Gastroesophageal sphincter (tissue), 4 donors: ENCODE measurements at regions not wholly inside any gene's neighbourhood (a gene's known extent, or its start where the extent isn't known, plus 50 kb on each side); places are given as distances from the start of the nearest gene placed in this dataset.
A peak's percentile ranks its signal among the peaks of the same experiment; 100 is the strongest.

Experiments
- ATAC-seq: fragments of 150-250 bp; one replicate; pipeline ENCODE4 v1.9.1; 2016; ENCODE audit warnings: mild to moderate bottlenecking, moderate library complexity
- H3K27ac ChIP-seq, 4 donors: fragments of 200-600 bp; sonication (generic) in 3 of 4; 1 replicate in 3 of 4; 2 replicates in 1 of 4; pipeline ENCODE4 v1.5.1; 2016 to 2019
- H3K27me3 ChIP-seq: fragments of 200-600 bp; sonication (generic); one replicate; pipeline ENCODE4 v1.5.1; 2019
- H3K36me3 ChIP-seq, 2 donors: fragments of 200-600 bp; sonication (generic); one replicate each; pipeline ENCODE4 v1.5.1; 2019; ENCODE audit warnings: control low read depth in 1 of 2
- H3K4me1 ChIP-seq, 3 donors: fragments of 200-600 bp; sonication (generic); 1 replicate in 2 of 3; 2 replicates in 1 of 3; pipeline ENCODE4 v1.5.1; 2016 to 2019; ENCODE audit warnings: control low read depth in 2 of 3
- H3K4me3 ChIP-seq, 2 donors: fragments of 200-600 bp; sonication (generic); one replicate each; pipeline ENCODE4 v1.5.1; 2019; ENCODE audit warnings: mild to moderate bottlenecking in 1 of 2, moderate library complexity in 1 of 2
- H3K9me3 ChIP-seq, 3 donors: fragments of 200-600 bp; sonication (generic); one replicate each; pipeline ENCODE4 v1.5.1; 2017 to 2019; ENCODE audit warnings: control low read depth in 2 of 3
- EP300 ChIP-seq: sonication (generic); formaldehyde crosslinking; IDR thresholded peaks from one replicate; pipeline ENCODE4 v1.6.1; 2017; ENCODE audit warnings: antibody characterized with exemption, mild to moderate bottlenecking
- POLR2A ChIP-seq, 2 donors: fragments of 450-650 bp; IDR thresholded peaks; one replicate each; pipeline ENCODE4 v1.6.1; 2017; ENCODE audit warnings: antibody characterized with exemption in 2 of 2, mild to moderate bottlenecking in 2 of 2, moderate library complexity in 1 of 2
- POLR2AphosphoS5 ChIP-seq: sonication (generic); formaldehyde crosslinking; IDR thresholded peaks from one replicate; pipeline ENCODE4 v1.6.1; 2017; ENCODE audit warnings: antibody characterized with exemption
- WGBS, 2 donors: methylation state at CpG; one replicate each; pipeline ENCODE4 v1.1.5; 2018; ENCODE audit warnings: low coverage in 1 of 2; 5-methylcytosine and 5-hydroxymethylcytosine counted together
- TF ChIP-seq, protein P1 (sequence below), 4 experiments: fragments of 200-600 bp in 2 of 4; fragments of 450-650 bp in 2 of 4; sonication (generic) in 1 of 4; IDR thresholded peaks; one replicate each; pipeline ENCODE4 v1.5.1; 2017 to 2019; ENCODE audit warnings: antibody characterized with exemption in 4 of 4, mild to moderate bottlenecking in 2 of 4, moderate library complexity in 2 of 4

GRCh38 chr5:143914756-143915155, 102.8 kb downstream of the HMHB1 start:
- H3K36me3 ChIP-seq, result no peaks in the 10 kb centered on the region
- ATAC-seq, result no peak
- no peaks in the 10 kb centered on the region for H3K4me1 ChIP-seq
- no peaks in the 10 kb centered on the region for H3K27me3 ChIP-seq
- H3K27ac ChIP-seq, result no peak overlapping the region
- H3K4me3 ChIP-seq, result no peak overlapping the region
- TF ChIP-seq, protein P1, sequence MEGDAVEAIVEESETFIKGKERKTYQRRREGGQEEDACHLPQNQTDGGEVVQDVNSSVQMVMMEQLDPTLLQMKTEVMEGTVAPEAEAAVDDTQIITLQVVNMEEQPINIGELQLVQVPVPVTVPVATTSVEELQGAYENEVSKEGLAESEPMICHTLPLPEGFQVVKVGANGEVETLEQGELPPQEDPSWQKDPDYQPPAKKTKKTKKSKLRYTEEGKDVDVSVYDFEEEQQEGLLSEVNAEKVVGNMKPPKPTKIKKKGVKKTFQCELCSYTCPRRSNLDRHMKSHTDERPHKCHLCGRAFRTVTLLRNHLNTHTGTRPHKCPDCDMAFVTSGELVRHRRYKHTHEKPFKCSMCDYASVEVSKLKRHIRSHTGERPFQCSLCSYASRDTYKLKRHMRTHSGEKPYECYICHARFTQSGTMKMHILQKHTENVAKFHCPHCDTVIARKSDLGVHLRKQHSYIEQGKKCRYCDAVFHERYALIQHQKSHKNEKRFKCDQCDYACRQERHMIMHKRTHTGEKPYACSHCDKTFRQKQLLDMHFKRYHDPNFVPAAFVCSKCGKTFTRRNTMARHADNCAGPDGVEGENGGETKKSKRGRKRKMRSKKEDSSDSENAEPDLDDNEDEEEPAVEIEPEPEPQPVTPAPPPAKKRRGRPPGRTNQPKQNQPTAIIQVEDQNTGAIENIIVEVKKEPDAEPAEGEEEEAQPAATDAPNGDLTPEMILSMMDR (IDR thresholded peaks at IDR 0.05), result no peak
- H3K9me3 ChIP-seq, result no peaks in the 10 kb centered on the region
- WGBS, 2 donors, result 17 to 21% methylated on average over 1 of the region's 1 CpG

GRCh38 chr5:143916451-143916850, 104.5 kb downstream of the HMHB1 start:
- Histone ChIP-seq H3K4me3 (no peak overlapping the region), H3K4me1 (no peaks in the 10 kb centered on the region), H3K27ac (no peak overlapping the region), H3K9me3 (no peaks in the 10 kb centered on the region), H3K36me3 (no peaks in the 10 kb centered on the region), H3K27me3 (no peaks in the 10 kb centered on the region)
- no peak for ATAC-seq
- WGBS, 2 donors, result 79 to 92% methylated on average over 2 of the region's 2 CpGs
- TF ChIP-seq, protein P1 (IDR thresholded peaks at IDR 0.05), result no peak

DNA sequence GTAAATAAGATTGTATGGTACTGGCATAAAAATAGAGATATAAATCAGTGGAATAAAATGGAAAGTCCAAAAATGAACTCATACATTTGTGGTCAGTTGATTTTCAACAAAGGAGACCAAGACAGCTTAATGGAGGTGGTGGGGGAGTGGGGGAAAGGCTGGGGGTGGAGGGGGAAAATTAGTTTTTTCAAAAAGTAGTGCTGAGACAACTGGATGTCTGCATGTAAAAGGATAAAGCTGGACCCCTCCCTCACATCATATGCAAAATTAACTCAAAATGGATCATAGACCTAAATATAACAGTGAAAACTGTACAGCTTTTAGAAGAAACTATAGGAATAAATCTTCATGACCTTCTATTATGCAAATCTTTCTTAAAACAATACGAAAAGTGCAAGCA, 107.0 kb downstream of the HMHB1 start:
- TF ChIP-seq POLR2A (IDR thresholded peaks at IDR 0.05) (no peak), EP300 (no peak), POLR2AphosphoS5 (no peak)
- TF ChIP-seq, protein P1 (IDR thresholded peaks at IDR 0.05), result no peak
- no peaks in the 10 kb centered on the region for H3K9me3 ChIP-seq
- H3K4me3 ChIP-seq, result no peak overlapping the region
- 80 to 93% methylated on average over 1 of the region's 1 CpG for WGBS, 2 donors
- H3K27me3 ChIP-seq, result no peaks in the 10 kb centered on the region
- no peak for ATAC-seq
- H3K4me1 ChIP-seq, result no peaks in the 10 kb centered on the region
- H3K27ac ChIP-seq, result no peak overlapping the region
- no peaks in the 10 kb centered on the region for H3K36me3 ChIP-seq

- ATAC-seq, result no peak
- Histone ChIP-seq H3K4me3 (no peak overlapping the region), H3K9me3 (no peaks in the 10 kb centered on the region), H3K27me3 (no peaks in the 10 kb centered on the region), H3K27ac (no peak overlapping the region), H3K4me1 (no peaks in the 10 kb centered on the region), H3K36me3 (no peaks in the 10 kb centered on the region)
- WGBS, 2 donors, result 80 to 100% methylated on average over 1 of the region's 1 CpG
- TF ChIP-seq POLR2AphosphoS5, result no peak
- no peak for TF ChIP-seq EP300
- TF ChIP-seq, protein P1 (IDR thresholded peaks at IDR 0.05), result no peak
- TF ChIP-seq POLR2A (IDR thresholded peaks at IDR 0.05), result no peak
Measured at GRCh38 chr5:143920772-143921171, 108.8 kb downstream of the HMHB1 start.

- Histone ChIP-seq H3K4me3 (no peak overlapping the region), H3K36me3 (no peaks in the 10 kb centered on the region), H3K4me1 (no peaks in the 10 kb centered on the region), H3K27me3 (no peaks in the 10 kb centered on the region), H3K27ac (peak overlapping the region in 2 of 4 donors; percentile 7 to 23), H3K9me3 (no peaks in the 10 kb centered on the region)
- TF ChIP-seq POLR2A (IDR thresholded peaks at IDR 0.05) (no peak), POLR2AphosphoS5 (peak; percentile 44)
- WGBS, 2 donors, result 46% methylated on average over 1 of the region's 1 CpG; no CpG with 5 or more reads in 1 of the 2 donors
- peak; percentile 77 for ATAC-seq
Measured at GRCh38 chr5:143921525-143922311, 109.8 kb downstream of the HMHB1 start.
